AG08396 (cell line): ENCODE measurements at regions not wholly inside any gene's neighbourhood (a gene's known extent, or its start where the extent isn't known, plus 50 kb on each side); places are given as distances from the start of the nearest gene placed in this dataset.
"Not testable (repeated sequence)": the region's sequence is repeated elsewhere in the genome, so short reads cannot be mapped to it uniquely, and the experiment has no call there.

Experiments used
- DNase-seq: peaks from one replicate; pipeline ENCODE4 v3.0.0; 2012; ENCODE audit warnings: low spot score, mixed read lengths

GRCh38 chr3:69688400-69688799 lies 50.9 kb upstream of the MITF start:
- DNase-seq, result no peak

DNA sequence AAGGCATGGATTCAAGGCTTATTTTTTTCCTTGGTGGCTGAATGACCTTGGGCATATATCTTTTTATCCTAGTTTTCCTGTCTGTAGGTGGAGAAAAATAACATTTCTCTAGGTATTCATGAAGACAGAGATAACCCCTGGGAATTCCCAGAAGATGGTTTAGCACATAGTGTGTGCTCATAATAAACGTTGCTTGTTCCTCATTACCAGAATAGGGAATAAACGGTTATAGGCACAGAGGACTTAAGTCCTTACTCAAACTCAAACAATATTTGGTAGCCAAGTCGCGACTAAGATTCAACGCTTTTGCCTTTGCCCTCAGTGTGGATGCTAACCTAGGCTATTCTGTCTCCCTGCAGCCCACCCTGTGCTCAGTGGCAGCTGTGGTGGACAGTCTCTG lies 51.6 kb upstream of the MITF start:
- DNase-seq, result no peak

DNA sequence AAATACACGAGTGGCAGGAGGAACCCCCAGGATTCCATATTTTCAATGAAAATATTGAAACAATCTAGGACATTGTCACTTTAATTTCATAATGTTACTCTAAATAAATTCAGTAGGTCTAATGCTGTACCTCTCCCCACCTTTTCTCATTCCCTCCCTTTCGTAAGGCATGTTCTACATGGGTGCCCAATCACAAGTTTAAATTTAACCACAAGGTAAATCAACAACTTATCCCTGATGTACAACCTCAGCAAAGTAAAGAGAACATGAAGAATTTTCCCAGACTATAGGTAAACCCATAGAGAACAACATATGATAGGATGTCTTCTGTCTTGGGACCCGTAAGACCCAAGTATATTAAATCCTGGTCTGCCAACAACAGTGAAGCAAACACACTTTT lies 53.2 kb upstream of the MITF start:
- no peak for DNase-seq

DNA sequence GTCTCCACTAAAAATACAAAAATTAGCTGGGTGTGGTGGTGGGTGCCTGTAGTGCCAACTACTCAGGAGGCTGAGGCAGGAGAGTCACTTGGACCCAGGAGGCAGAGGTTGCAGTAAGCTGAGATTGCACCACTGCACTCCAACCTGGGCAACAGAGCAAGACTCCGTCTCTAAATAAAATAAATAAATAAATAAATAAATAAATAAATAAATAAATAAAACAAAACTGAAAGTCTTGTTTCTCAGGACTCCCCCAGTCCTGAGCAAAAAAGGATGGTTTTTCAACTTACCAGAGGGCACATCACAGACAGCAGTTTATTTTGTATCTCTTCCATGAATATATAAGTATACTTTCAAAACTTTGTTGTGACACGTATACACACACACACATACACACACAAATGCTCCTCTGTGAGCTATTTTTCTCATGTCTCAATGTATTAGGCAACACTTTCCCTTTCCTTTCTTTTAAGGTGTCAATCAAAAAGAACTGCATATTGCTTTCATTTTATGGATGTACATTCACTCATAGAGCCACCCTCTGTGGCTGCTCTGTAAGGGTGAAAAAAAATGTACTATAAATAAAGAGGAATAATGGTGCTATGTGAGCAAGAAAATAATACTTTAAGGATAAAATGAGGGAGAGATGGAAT lies 54.8 kb upstream of the MITF start:
- DNase-seq, result no peak

GRCh38 chr3:69683082-69683806 lies 56.0 kb upstream of the MITF start:
- DNase-seq, result no peak

DNA sequence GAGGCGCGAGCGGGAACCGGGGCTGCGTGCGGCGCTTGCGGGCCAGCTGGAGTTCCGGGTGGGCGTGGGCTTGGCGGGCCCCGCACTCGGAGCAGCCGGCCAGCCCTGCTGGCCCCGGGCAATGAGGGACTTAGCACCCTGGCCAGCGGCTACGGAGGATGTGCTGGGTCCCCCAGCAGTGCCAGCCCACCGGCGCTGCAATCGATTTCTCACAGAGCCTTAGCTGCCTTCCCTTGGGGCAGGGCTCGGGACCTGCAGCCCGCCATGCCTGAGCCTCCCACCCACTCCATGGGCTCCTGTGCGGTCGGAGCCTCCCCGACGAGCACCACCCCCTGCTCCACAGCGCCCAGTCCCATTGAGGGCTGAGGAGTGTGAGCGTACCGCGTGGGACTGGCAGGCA lies 61.8 kb upstream of the MITF start:
- not testable (repeated sequence) for DNase-seq

DNA sequence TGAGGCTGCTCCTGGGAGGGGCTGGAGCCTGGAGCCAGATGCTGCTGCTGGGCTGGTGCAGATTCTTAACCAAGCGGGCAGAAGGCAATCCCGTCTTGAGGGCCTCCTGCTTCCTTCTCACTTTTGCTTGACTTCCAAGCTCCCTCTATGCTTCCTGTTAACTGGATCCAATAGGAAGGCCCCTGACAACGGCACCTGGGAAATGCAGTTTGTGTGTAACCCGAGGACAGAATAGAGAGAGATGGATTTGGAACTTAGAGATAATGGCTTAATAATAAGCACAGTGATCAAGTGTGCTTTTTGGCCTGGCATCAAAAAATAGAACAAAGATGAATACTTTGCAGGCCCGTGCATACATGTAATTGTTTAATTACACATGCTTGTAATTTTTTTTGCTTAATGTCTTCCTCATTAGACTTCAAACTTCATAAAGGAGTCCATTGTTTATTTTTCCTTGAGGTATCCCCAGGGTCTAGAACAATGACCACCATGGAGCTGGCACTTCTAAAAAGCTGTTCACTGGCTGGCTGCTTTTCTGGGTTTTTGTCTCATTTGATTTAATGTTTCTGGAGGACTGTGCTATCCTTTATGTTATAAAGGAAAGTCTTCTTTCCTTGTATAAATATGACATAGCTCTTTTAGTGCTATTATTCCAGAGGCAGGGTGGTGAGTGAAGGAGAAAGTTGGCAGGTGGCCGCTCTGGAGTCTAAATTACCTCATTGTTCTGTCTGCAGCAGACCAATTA lies 63.3 kb upstream of the MITF start:
- DNase-seq, result no peak

DNA sequence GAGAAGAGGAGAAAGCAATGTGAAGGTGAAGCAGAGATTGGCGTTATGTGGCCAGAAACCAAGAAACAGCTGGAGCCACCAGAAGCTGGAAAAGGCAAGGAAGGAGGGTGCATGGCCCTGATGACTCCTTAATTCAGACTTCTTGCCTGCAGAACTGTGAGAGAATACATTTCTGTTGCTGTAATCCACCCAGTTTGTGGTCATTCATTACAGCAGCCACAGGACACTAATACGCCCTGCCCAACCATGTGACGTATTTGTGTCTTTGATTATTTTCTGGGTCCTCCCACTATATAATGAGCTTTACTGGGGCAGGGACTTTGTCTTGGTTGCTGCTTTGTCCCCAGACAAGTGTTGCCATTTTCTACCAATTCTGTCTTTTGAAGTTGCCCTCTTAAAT lies 64.5 kb upstream of the MITF start:
- no peak for DNase-seq

DNA sequence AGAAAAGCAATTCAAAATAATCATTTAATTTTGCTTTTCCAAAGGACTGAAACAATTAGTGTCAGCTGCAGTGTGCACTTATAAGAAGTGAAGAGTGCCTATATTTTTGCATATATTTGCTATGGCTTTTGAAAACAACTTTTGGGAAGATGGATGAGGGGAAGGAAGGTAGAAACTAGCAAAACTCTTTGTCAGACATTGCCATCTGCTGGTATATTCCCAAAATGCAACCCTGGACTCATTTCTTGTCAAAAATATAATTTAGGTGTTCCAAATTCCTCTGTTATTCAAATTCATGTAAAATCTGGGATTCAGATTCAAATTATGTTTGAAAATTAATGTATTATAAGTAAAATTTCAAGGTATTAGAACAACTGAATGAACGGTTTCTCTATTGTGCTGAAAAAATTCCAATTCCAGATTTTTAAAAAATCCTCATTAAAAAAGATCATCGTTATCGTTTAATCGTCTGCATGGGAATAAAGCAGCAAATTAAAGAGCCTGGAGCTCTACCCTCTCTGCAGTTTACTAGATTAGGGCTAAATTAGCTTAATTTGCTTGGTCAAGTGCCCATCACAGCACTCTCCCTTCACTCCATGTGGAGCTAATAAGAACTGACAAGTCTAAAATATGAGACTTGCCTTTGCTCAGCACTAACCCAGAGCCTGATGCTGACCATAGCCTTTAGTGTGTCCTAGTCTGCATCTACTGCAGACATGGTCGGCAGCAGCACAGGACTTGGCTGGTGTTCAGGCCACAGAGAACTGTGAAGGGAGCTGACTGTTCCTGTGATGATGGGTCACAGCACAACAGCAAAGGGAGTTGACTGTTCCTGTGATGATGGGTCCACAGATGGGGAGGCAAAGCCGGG lies 67.9 kb upstream of the MITF start:
- peak; percentile 68 for DNase-seq

DNA sequence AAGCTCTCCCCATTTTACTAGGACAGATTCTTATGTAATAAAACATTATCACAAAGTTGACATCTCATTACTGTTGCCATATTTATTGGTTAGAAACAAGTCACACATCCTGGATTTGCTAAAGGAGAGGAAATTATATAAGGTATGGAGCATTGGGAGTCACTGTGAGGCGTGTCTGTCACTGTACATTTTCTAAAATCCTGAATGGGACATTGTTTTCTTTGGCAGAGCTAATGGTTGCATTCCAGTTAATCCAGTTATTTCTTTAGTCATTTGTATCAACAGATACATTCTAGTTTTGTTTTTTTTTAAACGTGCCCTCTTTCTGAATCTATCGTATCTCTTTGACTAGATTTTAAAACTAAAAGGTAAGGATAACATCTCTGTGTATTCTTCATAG lies 70.2 kb upstream of the MITF start:
- DNase-seq, result no peak

DNA sequence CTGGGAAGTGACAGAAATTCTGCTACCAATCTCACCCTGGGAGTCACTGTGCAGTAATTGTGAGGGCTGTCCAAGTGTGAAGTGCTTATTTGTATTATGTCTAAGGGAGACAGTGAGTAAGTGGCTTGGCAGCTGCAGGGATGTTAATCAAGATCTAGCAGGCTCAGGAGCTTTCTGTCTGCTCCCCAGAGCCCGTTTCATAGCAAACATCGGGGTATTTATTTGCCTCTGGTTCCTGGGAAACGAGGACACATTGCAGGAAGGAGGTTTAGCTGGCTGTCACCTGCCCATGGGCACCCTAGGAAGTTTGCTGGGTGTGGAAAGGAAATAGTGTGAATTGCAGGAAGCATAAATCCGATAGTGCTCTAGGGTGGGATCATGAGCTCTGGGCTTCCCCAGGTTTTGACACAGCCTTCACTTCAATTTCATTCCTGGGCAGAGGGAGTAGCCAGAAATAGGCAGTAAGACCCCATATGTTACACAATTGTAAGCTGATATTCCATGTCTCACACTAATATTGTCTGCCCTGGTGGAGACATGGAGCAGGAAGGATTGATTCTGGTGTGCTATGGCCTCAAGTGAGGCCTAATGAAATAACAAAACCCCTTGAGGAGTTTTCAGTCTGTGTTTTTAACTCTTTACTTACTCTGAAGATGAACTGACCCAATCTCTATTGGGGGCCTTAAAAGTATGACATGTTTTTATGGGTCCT lies 74.1 kb upstream of the MITF start:
- DNase-seq, result peak; percentile 16

DNA sequence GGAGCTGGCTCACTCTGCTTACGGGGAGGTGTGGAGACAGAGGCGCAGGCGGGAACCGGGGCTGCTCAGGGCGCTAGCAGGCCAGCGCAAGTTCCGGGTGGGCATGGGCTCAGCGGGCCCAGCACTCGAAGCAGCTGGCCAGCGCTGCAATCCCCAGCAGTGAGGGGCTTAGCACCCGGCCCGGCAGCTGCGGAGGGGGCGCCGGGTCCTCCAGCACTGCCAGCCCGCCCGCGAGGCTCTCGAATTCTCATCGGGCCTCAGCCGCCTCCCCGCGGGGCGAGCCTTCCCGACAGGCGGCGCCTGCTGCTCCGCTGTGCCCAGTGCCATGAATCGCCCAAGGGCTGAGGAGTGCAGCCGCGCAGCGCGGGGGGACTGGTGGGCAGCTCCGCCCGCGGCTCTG lies 78.6 kb upstream of the MITF start:
- no peak for DNase-seq

DNA sequence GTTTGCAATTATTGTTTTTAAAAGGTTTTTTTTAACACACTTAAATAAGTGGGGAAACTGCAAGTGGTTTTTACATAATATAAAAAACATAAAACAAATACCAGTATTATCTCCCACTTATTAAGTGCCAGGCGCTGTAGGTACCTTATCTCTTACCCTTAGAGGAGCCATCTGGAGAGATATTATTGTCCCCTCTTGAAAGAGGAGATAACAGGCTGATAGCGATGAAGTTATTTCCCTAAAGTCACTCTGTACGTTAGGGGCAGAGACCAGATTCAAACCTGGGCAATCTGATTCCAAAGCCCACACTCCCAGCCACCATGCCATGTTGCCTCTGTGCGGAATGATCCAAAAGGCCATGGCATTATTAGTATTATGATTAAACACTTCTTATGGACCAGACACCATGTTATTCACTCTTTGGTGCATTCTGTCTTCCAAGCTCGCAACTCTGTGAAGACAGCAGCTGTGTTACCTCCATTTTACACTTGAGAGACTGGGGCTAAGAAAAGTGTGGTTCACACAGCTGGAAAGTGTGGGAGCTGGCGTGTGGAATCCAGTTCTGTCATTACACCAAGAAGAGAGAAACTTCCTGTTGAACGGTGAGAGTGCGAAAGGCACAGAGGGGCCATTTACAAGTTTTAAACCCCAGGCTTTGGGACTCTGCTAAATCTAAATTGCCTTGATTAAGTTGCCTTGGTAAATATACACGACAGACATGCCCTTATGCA lies 79.9 kb upstream of the MITF start:
- no peak for DNase-seq

DNA sequence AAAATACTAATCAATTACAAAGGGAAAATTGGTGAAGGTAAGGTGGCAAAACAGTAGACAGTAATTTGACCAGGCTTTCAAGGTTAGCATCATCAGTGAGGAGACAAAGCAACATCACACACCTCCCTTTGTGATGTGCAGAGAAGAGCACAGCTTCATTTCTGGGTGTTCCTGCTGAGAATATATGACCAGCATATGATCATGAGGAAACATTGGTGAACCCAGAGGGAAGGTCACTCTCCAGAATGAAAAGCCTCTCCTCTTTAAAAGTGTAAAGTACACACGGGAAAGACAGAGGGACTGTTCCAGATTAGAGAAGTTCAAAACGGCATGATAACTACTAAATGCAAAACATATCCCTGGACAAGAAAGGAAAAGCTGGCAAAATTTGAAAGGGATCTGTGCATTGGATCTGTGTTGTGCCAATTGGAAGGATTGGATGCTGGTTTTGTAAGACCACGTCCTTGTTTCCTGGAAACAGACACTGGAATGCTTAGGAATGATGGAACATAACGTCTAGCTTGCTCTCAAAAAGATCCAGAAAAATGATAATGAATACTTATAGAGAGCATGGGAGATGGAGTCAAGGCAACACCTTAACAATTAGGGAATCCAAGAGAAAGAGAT lies 80.6 kb upstream of the MITF start:
- DNase-seq, result no peak

GRCh38 chr3:69657030-69657429 lies 82.2 kb upstream of the MITF start:
- not testable (repeated sequence) for DNase-seq

DNA sequence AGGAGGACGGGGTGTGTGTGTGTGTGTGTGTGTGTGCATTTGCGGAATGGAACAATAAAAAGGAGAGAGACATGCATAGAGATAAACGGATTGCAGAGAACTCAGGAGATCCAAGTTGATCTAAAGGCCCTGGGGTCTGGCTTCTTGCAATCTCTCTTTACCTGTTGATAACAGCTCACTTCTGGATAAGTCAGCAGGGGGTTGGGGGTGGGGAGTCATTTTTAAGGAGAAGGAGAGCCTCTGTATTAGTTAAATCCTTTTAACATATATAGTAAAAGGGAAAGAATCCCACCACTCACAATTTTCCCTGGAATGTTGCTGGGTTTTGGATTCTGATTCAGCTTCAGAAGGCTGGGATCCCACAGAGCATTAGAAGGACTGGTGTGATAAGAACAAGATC lies 87.5 kb upstream of the MITF start:
- no peak for DNase-seq

DNA sequence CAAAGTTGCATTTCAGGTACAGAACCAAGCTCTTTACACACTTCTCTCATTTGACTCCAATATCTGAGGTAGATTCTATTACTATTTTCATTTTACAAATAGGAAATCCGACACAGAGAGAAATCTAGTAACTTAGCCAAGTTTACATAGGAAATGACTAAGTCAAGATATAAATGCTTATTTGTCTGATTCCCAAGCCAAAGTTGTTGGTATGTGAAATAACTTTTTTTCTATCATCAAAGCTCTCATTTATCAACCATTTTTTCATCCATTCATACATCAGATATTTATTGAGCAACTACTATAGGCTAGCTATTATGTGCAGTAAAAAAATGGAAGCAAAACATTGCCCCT lies 89.2 kb upstream of the MITF start:
- peak; percentile 35 for DNase-seq

DNA sequence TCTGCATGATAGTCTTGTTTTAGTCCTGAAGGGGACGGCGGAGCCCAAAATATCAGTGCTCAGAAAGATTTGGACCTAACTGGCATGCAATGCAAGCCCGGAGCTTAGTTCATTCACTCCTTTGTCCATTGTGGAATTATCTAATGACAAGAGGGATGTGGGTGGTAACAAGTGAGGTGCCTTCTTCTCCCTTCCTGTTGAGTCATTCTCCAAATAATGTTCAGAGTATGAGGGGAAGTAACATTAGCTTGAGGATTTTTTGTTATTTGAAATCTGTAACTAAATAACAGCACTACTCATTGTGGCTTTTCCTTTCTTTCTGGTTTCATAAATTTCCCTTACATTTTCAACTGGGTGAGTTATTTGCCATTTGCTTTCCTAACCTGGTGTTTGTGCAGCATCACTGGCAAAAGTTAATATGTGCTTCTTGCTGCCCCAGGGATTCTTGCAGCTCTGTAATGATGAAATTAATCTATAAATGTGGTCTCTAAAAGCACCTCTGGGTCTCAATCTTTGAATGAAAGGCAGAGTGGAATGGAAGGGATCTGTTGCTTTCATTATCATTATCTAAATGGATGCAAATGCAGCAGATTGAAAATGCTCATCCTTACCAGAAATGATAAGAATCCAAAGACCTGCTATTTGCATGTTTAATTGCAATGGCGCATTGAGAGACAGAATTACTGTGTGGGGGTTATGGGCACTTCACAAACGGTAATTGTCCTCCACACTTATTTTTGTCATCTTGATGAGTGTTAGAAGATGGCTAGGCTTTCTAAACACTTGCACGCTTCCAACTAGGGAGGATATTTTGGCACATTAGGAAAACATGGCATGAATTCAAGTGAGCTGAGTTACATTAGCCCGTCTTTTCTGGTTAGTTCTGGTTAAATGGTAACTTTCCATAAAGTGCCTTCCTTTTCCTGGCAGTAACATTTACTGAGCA lies 89.9 kb upstream of the MITF start:
- DNase-seq, result peak; percentile 28

DNA sequence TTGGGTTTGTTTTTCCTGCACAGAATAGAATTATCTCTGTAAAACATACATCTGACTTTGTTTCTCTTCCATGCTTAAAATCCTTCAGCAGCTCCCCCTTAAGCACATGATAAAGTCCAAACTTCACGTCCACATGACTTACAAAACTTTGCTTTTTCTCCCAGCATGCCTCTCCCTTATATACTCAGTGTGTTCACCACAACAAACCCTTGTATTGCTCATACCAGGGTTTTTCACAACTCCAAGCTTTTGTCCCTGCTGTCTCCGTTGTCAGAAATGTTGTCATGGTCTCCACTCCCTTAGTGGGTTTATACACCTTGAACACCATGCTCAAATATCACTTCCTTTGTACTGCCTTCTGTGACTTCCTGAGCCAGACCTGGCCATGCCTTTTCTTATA lies 91.1 kb upstream of the MITF start:
- no peak for DNase-seq
